ENCODE measurements at regions not wholly inside any gene's neighbourhood (a gene's known extent, or its start where the extent isn't known, plus 50 kb on each side); places are given as distances from the start of the nearest gene placed in this dataset.

- TF ChIP-seq POLR2A (IDR thresholded peaks at IDR 0.05) (no peak), CTCF (IDR thresholded peaks at IDR 0.05) (no peak)
Observed at GRCh38 chr6:113642714-113643406, 214.3 kb upstream of the MARCKS start.
